HG03039 (cell line): ENCODE measurements at regions not wholly inside any gene's neighbourhood (a gene's known extent, or its start where the extent isn't known, plus 50 kb on each side); places are given as distances from the start of the nearest gene placed in this dataset.

ENCODE experiments used
- ATAC-seq: cut with Tn5 transposase; IDR thresholded peaks from one replicate; pipeline ENCODE4 v1.9.1; 2021; ENCODE audit warnings: mild to moderate bottlenecking, moderate library complexity; ENCODE audit not compliant: unreplicated experiment

DNA sequence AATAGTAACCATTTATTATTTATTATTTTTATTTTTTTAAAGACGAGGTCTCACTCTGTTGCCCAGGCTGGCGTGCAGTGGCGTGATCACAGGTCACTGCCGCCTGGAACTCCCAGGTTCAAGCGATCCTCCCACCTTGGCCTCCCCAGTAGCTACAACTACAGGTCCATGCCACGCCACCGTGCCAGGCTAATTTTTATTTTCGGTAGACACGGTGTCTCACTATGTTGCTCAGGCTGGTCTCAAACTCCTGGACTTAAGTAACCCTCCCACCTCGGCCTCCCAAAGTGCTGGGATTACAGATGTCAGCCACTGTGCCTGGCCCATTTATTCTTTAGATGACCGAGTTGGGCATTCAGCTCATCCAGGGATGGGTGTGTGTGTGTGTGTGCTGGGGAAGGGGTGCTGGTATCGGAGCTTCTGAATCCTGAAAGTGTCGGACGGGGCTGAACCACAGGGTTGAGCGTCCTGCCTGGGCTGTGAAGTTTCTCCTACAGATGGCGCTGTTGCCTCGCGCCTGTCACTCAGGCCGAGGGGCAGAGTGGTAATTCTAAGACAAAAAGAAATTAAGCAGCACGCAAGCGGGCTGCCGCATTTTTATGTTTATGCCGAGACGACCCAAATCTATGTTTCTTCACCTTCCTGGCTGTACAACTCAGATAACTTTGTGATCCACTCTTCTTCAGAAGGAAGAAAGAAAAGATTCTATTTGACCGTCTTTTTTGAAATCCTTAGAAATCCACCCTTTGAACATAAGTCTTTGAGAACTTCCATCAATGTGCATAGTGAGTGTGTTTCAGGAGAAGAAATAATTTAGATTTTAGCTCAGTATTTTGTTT, 252.8 kb downstream of the CDH26 start:
- ATAC-seq = peak; percentile 54

DNA sequence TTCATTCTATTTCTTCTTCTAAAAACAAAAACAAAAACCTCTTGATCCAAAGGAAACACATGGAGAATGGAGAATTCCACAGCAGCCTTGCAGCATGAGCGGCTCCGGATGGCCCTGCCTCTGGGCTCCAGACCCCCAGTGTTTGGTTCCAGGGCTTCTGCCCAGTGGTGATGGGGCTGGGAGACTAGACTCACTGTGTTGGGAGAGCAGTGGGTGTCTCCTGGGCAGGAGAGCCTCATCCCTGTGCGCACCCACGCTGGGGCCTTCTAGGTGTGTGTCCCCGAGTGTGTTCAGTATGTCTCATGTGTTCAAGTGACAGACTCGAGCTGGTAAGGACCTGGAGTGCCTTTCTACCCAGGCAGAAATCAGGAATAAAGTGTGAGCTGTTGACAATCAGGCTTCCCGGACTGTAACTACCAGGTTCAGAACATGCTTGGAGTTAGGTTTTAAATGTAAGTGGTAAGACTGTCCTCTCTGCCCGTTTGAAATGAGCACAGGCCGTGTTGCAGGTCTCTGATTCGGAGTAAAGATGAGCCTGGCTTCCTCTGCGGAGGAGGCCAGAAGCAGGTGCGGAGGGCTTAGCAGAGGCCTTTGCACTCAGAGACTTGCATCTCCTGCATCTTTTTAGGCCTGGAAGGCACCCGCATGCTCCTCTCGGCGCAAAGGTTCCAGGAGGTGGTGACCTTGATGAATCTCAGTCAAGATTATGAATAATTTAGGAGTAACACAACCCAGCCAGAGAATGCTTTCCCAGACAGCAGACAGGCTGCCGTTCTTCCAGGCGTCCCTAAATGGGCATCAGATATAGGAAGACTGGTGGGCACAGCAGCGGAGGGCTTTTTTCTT, 253.6 kb downstream of the CDH26 start:
- no peak for ATAC-seq

DNA sequence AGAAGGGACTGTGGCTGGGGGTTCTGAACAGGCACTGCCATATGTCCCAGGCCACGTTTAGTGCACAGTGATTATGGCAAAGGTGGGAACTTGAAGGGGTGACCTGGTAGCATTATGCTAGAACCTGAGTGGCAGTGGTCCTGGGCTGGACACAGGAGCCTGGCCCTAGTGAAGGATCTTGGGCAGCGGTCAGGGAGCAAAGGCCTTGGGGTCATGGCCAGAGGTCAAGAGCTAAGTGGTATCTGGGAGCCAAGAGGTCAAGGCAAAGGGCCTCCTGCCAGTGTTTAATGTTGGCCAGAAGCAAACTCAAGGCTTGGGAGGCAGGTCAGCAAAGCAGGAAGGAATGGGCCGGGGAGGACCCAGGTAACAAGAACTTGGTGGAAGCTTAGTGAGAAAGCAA, 254.5 kb downstream of the CDH26 start:
- ATAC-seq = no peak

DNA sequence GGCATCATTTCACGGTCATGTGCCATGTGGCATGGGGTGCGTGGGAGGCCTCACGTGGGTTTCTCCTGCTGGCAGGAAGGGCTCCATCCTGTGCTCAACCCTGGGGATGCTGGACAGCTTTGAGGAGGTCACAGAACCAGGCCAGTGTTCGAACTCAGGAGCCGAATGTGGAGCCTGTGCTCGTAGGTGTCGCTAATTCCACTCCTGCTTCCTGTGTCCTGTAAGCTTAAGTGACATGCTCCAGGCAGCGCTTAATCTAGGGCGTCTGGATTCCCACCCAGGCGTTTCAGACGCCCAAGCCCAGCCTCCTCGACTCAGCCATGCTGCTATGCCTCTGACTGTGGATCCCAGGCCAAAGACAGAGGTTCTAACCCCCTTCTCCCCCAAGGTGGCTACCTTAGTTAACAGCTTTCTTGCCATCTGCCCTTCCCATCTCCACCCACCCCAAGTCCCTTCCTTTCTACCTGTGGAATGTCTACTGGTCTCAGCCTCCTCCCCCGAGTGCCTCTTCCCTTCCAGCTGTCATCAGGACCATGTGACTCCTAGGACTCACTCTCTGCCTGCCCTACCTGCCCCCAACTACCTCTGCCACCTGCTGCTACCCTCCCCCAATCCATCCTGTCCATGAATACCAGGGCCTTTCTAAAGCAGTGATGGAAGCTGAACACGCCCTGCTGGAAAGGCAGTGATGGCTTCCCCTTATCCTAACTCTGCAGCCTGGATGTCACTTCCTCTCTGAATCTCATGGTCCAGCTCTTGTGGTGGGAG, 255.1 kb downstream of the CDH26 start:
- ATAC-seq = no peak

DNA sequence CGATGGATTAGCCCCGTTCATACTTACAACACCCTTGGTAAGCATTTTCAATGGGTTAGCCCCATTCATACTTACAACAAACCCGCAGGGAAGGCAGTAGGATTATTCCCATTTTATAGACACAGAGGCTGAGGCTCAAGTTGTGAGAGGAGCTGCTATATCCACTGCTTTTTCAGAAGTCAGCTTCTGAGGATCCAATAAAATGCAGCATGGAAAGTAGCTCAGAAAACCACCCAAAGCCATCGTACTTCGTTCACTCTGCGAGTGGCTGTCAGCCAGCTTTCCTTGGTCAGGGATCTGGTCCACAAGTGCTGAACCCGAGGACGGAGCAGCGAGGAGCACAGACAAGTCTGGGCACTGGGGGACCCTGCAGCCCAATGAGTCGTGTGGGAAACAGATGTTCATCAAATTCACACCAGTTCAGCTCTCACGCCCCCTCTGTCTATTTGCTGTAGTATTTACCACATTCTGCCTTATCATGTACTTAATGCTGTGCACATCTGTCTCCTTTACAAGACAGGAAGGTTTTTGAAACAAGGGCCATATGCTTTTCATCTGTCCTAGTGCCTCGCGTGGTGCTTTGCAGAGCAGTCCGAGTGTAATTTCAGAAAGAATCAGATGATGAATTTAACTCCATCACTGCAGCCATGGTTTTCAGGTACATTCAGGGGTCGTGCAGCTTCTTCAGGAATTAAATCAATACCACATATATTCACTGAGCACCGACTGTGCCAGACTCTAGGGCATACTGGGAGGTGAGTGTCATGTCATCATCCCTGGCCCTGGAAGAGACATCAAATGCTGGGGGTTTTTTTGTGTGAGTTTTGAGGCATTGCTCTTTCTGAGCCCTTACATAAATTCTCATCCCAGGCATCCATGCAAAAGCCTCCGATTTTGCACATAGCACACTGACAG, 256.9 kb downstream of the CDH26 start:
- ATAC-seq = no peak

DNA sequence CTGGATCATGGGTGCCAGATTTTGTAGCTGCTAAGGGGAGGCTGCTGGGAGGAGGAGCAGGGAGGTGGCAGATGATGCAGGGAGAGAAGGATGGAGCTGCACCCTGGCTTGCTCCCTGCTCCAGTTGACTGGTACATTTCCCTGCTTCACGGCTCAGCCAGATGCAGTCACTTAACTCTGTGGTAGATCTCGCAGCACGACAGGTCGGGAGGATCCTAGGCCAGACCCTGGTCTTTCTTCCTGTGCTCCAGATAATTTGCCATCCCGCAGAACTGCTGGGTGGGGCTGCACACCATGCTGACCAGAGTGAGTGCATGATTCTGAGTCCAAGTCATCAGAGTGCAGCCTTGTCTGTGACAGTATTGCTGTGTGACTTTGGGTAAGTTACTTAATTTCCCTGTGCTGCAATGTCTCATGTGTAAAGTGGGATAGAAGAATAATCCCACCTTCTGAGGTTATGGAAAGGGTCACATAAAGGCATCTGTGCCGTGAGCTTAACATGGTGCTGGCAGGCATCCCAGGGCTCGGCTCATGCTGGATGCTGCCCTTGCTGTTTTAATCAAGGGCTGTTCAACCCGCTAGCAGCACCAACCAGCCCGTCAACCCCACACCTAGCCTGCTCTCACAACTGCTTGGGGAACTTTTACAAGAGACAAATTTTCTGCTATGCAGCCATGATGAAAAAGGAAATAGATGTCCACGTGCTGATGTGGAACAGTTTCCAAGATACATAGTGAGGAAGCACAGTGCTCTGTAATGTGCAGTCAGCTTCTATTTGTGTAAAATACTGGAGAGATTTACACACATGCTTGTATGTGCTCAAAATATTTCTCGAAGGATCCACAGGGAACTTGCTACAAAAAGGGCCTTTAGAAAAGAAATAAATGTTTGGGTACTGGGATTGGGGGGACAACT, 257.9 kb downstream of the CDH26 start:
- ATAC-seq = no peak

DNA sequence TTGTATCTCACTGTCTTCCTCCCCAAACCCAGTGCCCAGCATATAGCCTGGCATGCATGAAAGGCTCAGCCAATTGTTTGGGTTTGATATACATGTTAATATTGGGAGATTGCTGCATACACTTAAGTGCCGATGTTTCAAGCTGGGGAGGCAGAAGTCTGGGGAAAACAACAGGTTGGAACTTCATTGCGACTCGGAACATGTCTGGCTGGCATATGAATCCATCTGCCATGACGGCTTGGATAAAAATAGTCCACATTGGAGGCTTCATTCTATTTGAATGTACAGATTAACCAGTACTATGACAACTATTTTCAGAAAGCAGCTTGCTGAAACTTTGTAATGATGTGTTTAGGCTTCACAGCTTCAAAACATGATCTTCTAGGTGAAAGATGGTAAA, 261.0 kb downstream of the CDH26 start:
- ATAC-seq = no peak

DNA sequence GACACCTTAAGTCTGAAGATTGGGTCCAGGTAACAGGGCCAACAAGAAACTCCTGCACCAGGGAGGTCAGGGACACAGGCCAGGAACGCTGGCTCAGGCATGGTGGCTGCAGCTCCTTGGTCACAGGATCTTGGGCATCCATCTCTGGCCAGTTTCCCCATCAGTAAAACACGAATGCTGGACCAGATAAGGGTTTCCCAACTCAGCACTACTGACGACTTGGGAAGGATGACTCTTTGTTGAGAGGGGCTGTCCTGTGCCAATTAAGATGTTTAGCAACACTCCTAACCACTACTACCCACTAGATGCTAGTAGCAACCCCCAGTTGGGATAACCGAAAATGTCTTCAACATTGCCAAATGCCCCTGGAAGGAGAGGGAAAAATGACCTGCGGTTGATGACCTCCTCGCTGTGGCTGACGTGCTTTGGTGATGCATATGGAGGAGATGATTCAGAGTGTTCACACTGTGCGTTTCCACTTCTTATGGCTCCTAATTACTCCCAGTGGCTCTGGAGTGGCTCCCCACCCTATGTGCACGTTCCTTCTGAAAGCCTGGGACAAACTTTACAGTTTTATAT, 261.9 kb downstream of the CDH26 start:
- ATAC-seq = no peak

DNA sequence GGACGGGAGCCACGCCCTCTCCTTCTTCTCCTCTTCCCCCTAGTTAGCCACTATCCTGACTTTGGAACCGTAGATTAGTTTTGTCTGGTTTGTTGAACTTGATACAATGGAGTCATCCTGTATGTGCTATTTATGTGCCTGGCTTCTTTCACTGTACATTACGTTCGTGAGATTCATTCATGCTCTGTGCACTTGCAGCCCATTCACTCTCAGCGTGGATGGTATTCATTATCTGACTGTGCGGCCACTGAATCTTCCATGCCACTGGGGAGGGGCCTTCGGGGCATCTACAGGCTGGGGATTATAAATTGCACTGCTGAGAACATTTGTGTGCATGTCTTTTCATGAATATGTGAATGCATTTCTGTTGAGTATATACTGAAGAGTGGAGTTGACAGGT, 262.5 kb downstream of the CDH26 start:
- no peak for ATAC-seq

DNA sequence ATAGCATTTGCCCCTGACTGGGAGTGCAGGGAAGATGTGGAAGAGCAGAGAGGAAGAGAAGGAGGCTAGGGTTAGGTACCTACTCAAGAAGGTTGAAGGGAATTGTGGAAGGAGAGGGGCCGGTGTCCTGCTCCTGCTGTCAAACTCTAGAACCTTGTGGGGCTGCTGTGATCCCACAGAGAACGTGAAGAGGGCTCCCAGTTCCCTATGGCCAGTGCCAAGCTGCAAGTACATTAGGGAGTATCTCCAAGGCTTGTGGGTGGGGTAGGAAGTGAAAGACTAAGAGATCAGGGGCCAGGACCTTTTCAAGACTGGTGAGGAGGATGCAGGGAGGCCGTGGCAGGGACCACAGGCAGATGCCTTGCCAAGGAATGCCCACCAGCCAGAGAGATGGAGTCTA, 263.4 kb downstream of the CDH26 start:
- no peak for ATAC-seq

DNA sequence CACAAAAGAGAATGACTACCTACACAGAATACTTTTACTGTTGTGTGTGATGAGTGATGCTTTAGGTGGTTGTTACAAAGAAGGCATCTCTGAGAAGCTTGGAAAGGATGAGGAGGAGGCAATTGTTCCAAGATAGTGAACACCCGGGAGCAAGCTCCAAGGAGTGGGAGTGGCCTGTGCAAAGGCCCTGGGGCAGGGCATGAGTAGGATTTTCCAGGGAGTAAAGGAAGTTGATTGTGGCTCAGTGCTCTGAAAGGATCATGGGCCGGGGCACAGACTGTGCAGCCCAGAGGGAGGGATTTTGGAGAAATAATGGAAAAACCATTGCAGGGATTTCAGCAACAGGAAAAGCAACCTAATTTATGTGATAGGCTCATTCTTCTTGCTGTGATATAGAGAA, 264.3 kb downstream of the CDH26 start:
- no peak for ATAC-seq

DNA sequence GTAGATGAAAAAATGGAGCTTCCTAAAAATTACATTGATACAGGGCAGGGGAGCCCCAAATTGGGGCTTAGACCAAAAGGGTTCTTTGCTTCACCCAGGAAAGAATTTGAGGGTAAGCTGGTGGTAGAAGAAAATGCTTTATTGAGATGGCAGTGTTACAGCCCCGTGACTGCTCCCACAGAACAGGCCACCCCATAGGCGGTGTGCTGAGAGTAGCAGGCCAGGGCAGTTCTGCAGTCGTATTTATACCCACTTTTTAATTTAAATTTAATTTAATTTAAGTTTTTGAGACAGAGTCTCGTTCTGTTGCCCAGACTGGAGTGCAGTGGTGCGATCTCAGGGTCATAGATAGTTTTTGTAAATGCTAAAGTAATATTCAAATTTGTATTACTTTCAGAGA, 265.0 kb downstream of the CDH26 start:
- no peak for ATAC-seq

DNA sequence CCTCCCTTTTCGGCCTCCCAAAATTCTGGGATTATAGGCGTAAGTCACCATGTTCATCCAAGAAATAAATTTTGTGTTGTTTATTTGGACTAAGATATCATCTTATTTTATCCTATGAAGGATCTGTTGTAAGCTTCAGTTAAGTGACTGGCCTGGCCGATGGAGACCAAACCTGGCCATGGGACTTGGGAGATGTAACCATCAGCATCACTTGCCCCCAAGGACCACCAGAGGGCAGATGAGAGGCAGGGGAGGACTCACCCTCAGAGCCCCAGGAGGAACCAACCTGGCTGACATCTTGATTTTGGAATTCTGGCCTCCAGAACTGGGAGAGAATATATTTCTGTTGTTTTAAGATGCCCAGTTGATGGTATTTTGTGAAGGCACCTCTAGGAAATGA, 266.7 kb downstream of the CDH26 start:
- no peak for ATAC-seq

DNA sequence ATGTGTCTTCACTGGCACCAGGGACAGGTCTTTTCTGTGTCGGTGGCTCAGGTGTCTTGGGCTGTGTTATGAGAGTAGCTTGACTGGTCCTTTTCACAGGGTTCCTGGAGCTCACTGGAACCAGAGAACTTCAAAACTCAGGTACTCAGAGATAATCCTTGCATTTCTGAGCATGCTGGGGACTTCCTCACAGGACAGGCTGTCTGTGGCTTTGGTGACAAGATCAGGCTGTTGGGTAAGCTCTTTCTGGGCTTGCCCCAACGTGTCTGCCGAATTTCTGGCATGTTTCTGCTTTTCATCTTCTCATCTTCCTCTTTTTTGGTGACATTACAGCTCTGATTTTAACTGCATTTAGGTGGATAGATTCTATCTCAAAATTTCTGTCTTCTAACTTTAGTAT, 270.0 kb downstream of the CDH26 start:
- no peak for ATAC-seq

DNA sequence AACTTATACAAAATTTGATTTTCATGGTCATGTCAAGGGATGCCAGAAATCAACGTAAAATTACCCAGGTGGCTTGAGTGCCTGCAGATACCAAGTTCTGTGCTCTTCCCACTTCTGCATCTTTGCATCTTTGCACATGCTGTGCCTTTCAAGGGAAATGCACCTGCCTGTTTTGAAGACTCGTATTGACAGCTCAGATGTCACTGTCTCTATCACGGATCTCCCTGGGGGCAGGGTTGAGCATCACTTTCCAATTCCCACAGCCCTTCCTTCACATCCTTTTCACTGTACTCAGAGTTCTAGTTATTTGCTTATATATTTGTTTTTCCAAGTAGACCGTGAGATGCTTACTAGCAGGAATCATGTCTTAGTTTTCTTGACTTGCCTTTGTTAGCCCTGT, 274.2 kb downstream of the CDH26 start:
- ATAC-seq = no peak

DNA sequence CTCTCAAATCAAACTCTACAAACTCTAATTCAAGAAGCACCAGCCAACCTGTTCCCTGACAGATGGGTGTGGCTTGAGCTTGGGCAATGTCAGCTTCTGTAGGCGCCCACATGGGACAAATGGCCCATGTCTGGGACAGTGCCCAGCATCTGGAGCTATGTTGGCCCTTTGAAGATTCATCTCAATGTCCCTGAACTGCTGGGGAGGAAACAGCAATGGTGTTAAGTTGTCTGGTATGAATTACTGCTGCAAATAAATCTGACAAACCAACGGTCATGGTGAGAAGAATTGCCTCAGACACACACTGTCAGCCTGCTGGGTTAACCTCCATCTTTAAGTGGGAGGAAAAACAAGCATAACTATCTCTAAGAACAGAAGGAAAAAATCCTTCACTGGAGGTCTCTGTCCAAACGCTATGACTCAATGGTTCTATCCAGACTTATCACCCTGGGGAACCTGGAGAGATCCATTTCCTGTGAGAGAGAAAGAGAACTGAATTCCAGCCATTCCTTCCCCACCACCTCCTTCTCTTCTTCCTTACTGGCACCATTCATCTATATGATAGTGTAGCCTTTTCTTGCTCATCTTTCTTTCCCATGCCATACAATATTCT, 274.9 kb downstream of the CDH26 start:
- no peak for ATAC-seq

DNA sequence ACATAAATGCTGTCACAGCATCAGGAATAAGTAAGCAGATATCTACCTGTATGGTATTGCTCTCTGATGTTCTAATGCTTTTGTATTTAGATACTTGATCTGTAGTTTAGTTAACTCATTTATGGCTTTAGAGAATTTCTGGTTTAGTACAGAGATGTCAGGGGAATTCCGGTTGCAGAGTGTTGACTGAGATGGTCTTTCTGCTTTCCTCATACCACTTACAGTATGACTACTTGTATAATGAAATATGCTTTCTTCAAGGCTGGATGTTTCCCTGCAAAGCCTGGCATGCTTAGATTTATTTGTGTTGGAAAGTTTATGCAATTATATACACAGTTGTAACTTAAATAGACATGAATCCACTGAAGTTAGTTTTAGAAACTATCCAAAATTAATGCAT, 278.4 kb downstream of the CDH26 start:
- no peak for ATAC-seq

DNA sequence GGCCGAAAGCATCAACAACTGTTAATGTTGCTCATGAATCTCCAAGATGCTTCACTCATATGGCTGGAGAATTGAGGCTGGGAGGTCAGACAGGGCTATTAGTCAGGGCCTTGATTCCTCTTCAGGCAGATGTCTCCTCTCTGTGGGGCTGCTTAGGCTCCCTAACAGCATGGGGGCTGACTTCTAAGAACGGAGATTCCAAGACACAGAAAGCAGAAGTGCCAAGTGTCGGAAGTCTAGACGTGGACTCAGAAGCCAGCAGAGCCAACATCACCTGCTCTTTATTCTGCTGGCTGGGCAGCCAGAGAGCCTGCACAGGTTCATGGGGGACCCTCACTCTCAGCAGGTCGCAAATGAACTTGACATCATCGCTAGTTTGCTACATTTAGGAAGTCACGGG, 279.8 kb downstream of the CDH26 start:
- ATAC-seq = no peak
